Lung (tissue), 11 donors: ENCODE measurements at regions not wholly inside any gene's neighbourhood (a gene's known extent, or its start where the extent isn't known, plus 50 kb on each side); places are given as distances from the start of the nearest gene placed in this dataset.

Source experiments
- ATAC-seq: fragments of 200-7000 bp; cut with Tn5 transposase; one replicate; pipeline ENCODE4 v1.9.1; 2020; ENCODE audit warnings: moderate number of reproducible peaks; ENCODE audit not compliant: insufficient read depth, low FRiP score
- DNase-seq, 3 donors: peaks; one replicate each; pipeline ENCODE4 v3.0.0-alpha.2; 2013 to 2017
- H3K27ac ChIP-seq, 2 donors: one replicate each; pipeline ENCODE4 v1.5.1; 2013; ENCODE audit warnings: mild to moderate bottlenecking in 2 of 2, moderate library complexity in 2 of 2, control low read depth in 1 of 2, inconsistent platforms in 1 of 2, low read depth in 1 of 2, low read length in 1 of 2
- H3K27me3 ChIP-seq, 3 donors: one replicate each; pipeline ENCODE4 v1.5.1; 2013; ENCODE audit warnings: low read length in 2 of 3; ENCODE audit not compliant: control insufficient read depth in 3 of 3, insufficient read depth in 3 of 3
- H3K36me3 ChIP-seq, 4 donors: one replicate each; pipeline ENCODE4 v1.5.1; 2013; ENCODE audit warnings: low read length in 4 of 4, mild to moderate bottlenecking in 1 of 4, moderate library complexity in 1 of 4; ENCODE audit not compliant: control insufficient read depth in 4 of 4, insufficient read depth in 4 of 4
- H3K4me1 ChIP-seq, 5 donors: one replicate each; pipeline ENCODE4 v1.5.1; 2013; ENCODE audit warnings: low read length in 5 of 5, mild to moderate bottlenecking in 2 of 5, moderate library complexity in 1 of 5; ENCODE audit not compliant: control insufficient read depth in 5 of 5, insufficient read depth in 5 of 5
- H3K4me3 ChIP-seq: one replicate; pipeline ENCODE4 v1.5.1; 2013; ENCODE audit warnings: mild to moderate bottlenecking, control low read depth, moderate library complexity
- H3K9ac ChIP-seq, 2 donors: one replicate each; pipeline ENCODE4 v1.5.1; 2013; ENCODE audit warnings: low read length in 2 of 2, control low read depth in 1 of 2; ENCODE audit not compliant: insufficient read depth in 1 of 2
- H3K9me3 ChIP-seq, 4 donors: one replicate each; pipeline ENCODE4 v1.5.1; 2013; ENCODE audit warnings: low read length in 3 of 4, mild to moderate bottlenecking in 1 of 4, moderate library complexity in 1 of 4; ENCODE audit not compliant: control insufficient read depth in 4 of 4, insufficient read depth in 3 of 4
- CTCF ChIP-seq: IDR thresholded peaks from 2 replicates; pipeline ENCODE4 v1.5.1; 2012; ENCODE audit warnings: mild to moderate bottlenecking; ENCODE audit errors: control extremely low read depth, extremely low read depth
- whole genome bisulfite sequencing, 2 donors: extraction: QIAGEN DNeasy Blood & Tissue Kit; methylation state at CpG; one replicate each; pipeline ENCODE4 v1.1.7; 2013; 5-methylcytosine and 5-hydroxymethylcytosine counted together
- donor health status: control.
- donor health status: control.
- donor health status: Bipolar disorder and iron deficiency.
- donor health status: healthy.
- donor health status: DM: yes; HTN: yes; CAD: no.

GRCh38 chr2:146444987-146445386 lies 1399.8 kb upstream of the ACVR2A start:
- no peak overlapping the region for H3K27ac ChIP-seq
- H3K4me1 ChIP-seq = no peaks in the 10 kb centered on the region
- no peaks in the 10 kb centered on the region for H3K36me3 ChIP-seq
- TF ChIP-seq CTCF = no peak
- H3K9ac ChIP-seq = no peak overlapping the region
- no peaks in the 10 kb centered on the region for H3K9me3 ChIP-seq
- no peaks in the 10 kb centered on the region for H3K27me3 ChIP-seq
- no peak overlapping the region for H3K4me3 ChIP-seq
- ATAC-seq = no peak
- DNase-seq = no peak

- DNase-seq = no peak
- ATAC-seq = no peak
- no peaks in the 10 kb centered on the region for H3K27me3 ChIP-seq
- no peak overlapping the region for H3K27ac ChIP-seq
- H3K9me3 ChIP-seq = no peaks in the 10 kb centered on the region
- H3K9ac ChIP-seq = no peak overlapping the region
- H3K36me3 ChIP-seq = no peaks in the 10 kb centered on the region
- TF ChIP-seq CTCF = no peak
- H3K4me1 ChIP-seq = no peaks in the 10 kb centered on the region
- no peak overlapping the region for H3K4me3 ChIP-seq
Measured at GRCh38 chr2:146444085-146444484, 1400.7 kb upstream of the ACVR2A start.

- ATAC-seq = no peak
- Histone ChIP-seq H3K4me1 (peaks cover 0 to 3% (median 0%) of the 10 kb centered on the region in 5 donors), H3K4me3 (no peak overlapping the region), H3K36me3 (no peaks in the 10 kb centered on the region), H3K27ac (no peak overlapping the region), H3K9ac (no peak overlapping the region), H3K9me3 (no peaks in the 10 kb centered on the region), H3K27me3 (no peaks in the 10 kb centered on the region)
- no peak for TF ChIP-seq CTCF
- peak in 2 of 3 donors; percentile 20 to 55 for DNase-seq
Measured at GRCh38 chr2:146438246-146438645, 1406.6 kb upstream of the ACVR2A start.

- no peaks in the 10 kb centered on the region for H3K27me3 ChIP-seq
- peaks cover 0 to 3% (median 0%) of the 10 kb centered on the region in 5 donors for H3K4me1 ChIP-seq
- no peaks in the 10 kb centered on the region for H3K9me3 ChIP-seq
- H3K36me3 ChIP-seq = no peaks in the 10 kb centered on the region
- 49 to 67% methylated on average over 2 of the region's 2 CpGs for WGBS, 2 donors
- H3K4me3 ChIP-seq = no peak overlapping the region
- no peak overlapping the region for H3K27ac ChIP-seq
- TF ChIP-seq CTCF = no peak
- H3K9ac ChIP-seq = no peak overlapping the region
- ATAC-seq (no peak), DNase-seq (no peak)
Measured at GRCh38 chr2:146437712-146438111, 1407.1 kb upstream of the ACVR2A start.
